Prostate gland (tissue), 2 donors: ENCODE measurements at regions not wholly inside any gene's neighbourhood (a gene's known extent, or its start where the extent isn't known, plus 50 kb on each side); places are given as distances from the start of the nearest gene placed in this dataset.
"Not testable (repeated sequence)": the region's sequence is repeated elsewhere in the genome, so short reads cannot be mapped to it uniquely, and the experiment has no call there.

Experiments
- POLR2A ChIP-seq: fragments of 450-650 bp; IDR thresholded peaks from one replicate; pipeline ENCODE4 v1.6.1; 2016; ENCODE audit warnings: antibody characterized with exemption, mild to moderate bottlenecking
- TF ChIP-seq, protein P1 (sequence below), 4 experiments: fragments of 200-600 bp in 2 of 4; fragments of 450-650 bp in 2 of 4; sonication (generic) in 2 of 4; IDR thresholded peaks; 1 replicate in 3 of 4; 2 replicates in 1 of 4; pipeline ENCODE4 v1.5.1; 2016 to 2019; ENCODE audit warnings: antibody characterized with exemption in 4 of 4, mild to moderate bottlenecking in 2 of 4, moderate library complexity in 2 of 4

DNA sequence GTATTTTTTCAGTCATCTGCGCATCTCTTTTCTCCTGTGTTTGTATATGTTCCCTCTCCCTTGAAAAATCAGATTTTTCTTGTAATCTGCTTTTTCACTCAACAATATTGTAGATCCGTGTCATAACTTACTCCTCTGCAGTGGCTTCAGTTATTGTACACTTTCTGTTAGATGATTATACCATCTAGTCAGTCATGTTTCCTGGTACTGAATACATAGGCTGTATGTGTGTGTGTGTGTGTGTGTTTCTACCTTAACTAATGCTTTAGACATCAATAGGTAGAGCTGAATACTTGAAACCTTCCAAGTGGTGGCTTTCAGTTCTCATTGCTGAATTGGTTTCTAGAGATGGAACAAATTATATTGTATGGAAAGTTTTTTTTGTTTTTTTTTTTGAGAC, 77.4 kb upstream of the LYSMD4 start:
- TF ChIP-seq, protein P1, sequence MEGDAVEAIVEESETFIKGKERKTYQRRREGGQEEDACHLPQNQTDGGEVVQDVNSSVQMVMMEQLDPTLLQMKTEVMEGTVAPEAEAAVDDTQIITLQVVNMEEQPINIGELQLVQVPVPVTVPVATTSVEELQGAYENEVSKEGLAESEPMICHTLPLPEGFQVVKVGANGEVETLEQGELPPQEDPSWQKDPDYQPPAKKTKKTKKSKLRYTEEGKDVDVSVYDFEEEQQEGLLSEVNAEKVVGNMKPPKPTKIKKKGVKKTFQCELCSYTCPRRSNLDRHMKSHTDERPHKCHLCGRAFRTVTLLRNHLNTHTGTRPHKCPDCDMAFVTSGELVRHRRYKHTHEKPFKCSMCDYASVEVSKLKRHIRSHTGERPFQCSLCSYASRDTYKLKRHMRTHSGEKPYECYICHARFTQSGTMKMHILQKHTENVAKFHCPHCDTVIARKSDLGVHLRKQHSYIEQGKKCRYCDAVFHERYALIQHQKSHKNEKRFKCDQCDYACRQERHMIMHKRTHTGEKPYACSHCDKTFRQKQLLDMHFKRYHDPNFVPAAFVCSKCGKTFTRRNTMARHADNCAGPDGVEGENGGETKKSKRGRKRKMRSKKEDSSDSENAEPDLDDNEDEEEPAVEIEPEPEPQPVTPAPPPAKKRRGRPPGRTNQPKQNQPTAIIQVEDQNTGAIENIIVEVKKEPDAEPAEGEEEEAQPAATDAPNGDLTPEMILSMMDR (IDR thresholded peaks at IDR 0.05): not testable (repeated sequence)
- not testable (repeated sequence) for TF ChIP-seq POLR2A
